Upper lobe of left lung (tissue), 4 donors: ENCODE measurements at regions not wholly inside any gene's neighbourhood (a gene's known extent, or its start where the extent isn't known, plus 50 kb on each side); places are given as distances from the start of the nearest gene placed in this dataset.

Experiments used
- POLR2AphosphoS5 ChIP-seq, 2 donors: sonication (generic); formaldehyde crosslinking; IDR thresholded peaks; one replicate each; pipeline ENCODE4 v1.5.1; 2017; ENCODE audit warnings: antibody characterized with exemption in 2 of 2
- TF ChIP-seq, protein P1 (sequence below), 6 experiments: fragments of 450-650 bp in 4 of 6; fragments of 200-600 bp in 2 of 6; sonication (generic) in 2 of 6; IDR thresholded peaks; one replicate each; pipeline ENCODE4 v1.5.1; 2016 to 2019; ENCODE audit warnings: antibody characterized with exemption in 6 of 6

DNA sequence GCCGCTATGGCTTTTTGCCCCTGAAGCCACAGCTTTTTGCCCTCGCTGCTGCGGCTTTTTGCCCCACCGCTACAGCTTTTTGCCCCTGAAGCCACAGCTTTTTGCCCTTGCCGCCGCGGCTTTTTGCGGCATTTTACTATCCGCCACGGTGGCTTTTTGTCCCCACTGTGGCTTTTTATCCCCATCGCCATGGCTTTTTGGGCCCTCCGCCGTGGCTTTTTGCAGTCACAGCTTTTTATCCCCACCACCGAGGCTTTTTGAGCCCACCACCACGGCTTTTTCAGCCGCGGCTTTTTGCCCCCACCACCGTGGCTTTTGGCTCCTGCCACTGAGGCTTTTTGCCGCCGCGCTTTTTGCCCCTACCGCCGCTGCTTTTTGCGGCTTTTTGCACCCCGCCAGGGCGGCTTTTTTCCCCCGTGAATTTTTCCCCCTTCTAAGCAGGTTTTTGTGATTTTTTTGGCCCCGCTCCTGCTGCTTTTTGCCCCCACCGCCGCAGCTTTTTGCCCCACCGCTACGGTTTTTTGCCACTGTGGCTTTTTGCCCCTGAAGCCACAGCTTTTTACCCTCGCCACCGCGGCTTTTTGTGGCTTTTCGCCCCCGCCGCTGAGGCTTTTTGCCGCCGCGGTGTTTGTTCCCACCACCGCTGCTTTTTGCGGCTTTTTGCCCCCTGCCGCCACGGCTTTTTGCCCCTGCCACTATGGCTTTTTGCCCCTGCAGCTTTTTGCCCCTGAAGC lies 2797.2 kb upstream of the TEKT4 start:
- TF ChIP-seq, protein P1, sequence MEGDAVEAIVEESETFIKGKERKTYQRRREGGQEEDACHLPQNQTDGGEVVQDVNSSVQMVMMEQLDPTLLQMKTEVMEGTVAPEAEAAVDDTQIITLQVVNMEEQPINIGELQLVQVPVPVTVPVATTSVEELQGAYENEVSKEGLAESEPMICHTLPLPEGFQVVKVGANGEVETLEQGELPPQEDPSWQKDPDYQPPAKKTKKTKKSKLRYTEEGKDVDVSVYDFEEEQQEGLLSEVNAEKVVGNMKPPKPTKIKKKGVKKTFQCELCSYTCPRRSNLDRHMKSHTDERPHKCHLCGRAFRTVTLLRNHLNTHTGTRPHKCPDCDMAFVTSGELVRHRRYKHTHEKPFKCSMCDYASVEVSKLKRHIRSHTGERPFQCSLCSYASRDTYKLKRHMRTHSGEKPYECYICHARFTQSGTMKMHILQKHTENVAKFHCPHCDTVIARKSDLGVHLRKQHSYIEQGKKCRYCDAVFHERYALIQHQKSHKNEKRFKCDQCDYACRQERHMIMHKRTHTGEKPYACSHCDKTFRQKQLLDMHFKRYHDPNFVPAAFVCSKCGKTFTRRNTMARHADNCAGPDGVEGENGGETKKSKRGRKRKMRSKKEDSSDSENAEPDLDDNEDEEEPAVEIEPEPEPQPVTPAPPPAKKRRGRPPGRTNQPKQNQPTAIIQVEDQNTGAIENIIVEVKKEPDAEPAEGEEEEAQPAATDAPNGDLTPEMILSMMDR (IDR thresholded peaks at IDR 0.05) = no peak
- TF ChIP-seq POLR2AphosphoS5 (IDR thresholded peaks at IDR 0.05) = no peak
